ENCODE measurements at regions not wholly inside any gene's neighbourhood (a gene's known extent, or its start where the extent isn't known, plus 50 kb on each side); places are given as distances from the start of the nearest gene placed in this dataset.

DNA sequence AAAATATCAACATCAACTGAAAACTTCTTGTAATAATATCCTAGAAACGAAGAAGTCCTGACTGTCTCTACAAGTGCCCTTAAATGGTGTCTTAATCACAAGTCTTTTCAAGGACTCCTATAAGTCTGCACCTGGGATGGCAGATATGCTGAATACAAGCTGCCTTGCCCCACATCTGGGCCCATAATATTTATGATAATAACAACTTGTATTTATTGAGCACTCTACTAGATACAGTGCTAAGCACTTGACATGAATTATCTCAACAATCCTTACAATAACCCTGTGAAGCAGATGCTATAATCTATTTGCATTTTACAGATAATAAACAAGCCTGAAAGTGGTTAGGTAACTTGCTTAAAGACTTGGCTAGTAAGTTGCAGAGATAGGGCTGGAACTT, 78.0 kb upstream of the ZNF648 start:
- TF ChIP-seq POLR2A (IDR thresholded peaks at IDR 0.05) = no peak
- TF ChIP-seq, protein P1, sequence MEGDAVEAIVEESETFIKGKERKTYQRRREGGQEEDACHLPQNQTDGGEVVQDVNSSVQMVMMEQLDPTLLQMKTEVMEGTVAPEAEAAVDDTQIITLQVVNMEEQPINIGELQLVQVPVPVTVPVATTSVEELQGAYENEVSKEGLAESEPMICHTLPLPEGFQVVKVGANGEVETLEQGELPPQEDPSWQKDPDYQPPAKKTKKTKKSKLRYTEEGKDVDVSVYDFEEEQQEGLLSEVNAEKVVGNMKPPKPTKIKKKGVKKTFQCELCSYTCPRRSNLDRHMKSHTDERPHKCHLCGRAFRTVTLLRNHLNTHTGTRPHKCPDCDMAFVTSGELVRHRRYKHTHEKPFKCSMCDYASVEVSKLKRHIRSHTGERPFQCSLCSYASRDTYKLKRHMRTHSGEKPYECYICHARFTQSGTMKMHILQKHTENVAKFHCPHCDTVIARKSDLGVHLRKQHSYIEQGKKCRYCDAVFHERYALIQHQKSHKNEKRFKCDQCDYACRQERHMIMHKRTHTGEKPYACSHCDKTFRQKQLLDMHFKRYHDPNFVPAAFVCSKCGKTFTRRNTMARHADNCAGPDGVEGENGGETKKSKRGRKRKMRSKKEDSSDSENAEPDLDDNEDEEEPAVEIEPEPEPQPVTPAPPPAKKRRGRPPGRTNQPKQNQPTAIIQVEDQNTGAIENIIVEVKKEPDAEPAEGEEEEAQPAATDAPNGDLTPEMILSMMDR (IDR thresholded peaks at IDR 0.05) = no peak
